Ishikawa (cell line): ENCODE measurements at regions not wholly inside any gene's neighbourhood (a gene's known extent, or its start where the extent isn't known, plus 50 kb on each side); places are given as distances from the start of the nearest gene placed in this dataset.

Experiments used
- CREB1 ChIP-seq: IDR thresholded peaks from 2 replicates; pipeline ENCODE4 v1.6.1; 2012; ENCODE audit warnings: low read depth
- EP300 ChIP-seq: IDR thresholded peaks from 2 replicates; pipeline ENCODE4 v1.6.1; 2012; ENCODE audit warnings: borderline replicate concordance
- FOXM1 ChIP-seq: IDR thresholded peaks from 2 replicates; pipeline ENCODE4 v1.6.1; 2012; ENCODE audit warnings: low read depth, borderline replicate concordance
- RAD21 ChIP-seq: IDR thresholded peaks from 2 replicates; pipeline ENCODE4 v1.6.1; 2012; ENCODE audit warnings: low read depth
- TAF1 ChIP-seq: IDR thresholded peaks from 2 replicates; pipeline ENCODE4 v1.6.1; 2012; ENCODE audit warnings: low read depth, mild to moderate bottlenecking
- TCF12 ChIP-seq: IDR thresholded peaks from 2 replicates; pipeline ENCODE4 v1.6.1; 2012; ENCODE audit warnings: low read depth
- TEAD4 ChIP-seq: IDR thresholded peaks from 2 replicates; pipeline ENCODE4 v1.6.1; 2012
- YY1 ChIP-seq: IDR thresholded peaks from 2 replicates; pipeline ENCODE4 v1.6.1; 2012; ENCODE audit warnings: low read depth
- TF ChIP-seq, protein P1 (sequence below): IDR thresholded peaks from 2 replicates; pipeline ENCODE4 v1.6.1; 2012
- TF ChIP-seq, protein P2 (sequence below): IDR thresholded peaks from 2 replicates; pipeline ENCODE4 v1.6.1; 2012; ENCODE audit warnings: low read depth, mild to moderate bottlenecking

GRCh38 chr9:99628285-99628684 is 193.4 kb upstream of the NR4A3 start:
- TF ChIP-seq TEAD4 (no peak), EP300 (no peak), RAD21 (no peak), YY1 (no peak), CREB1 (no peak), TCF12 (no peak), TAF1 (no peak), FOXM1 (no peak)
- TF ChIP-seq, protein P1, sequence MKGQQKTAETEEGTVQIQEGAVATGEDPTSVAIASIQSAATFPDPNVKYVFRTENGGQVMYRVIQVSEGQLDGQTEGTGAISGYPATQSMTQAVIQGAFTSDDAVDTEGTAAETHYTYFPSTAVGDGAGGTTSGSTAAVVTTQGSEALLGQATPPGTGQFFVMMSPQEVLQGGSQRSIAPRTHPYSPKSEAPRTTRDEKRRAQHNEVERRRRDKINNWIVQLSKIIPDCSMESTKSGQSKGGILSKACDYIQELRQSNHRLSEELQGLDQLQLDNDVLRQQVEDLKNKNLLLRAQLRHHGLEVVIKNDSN = no peak
- TF ChIP-seq, protein P2, sequence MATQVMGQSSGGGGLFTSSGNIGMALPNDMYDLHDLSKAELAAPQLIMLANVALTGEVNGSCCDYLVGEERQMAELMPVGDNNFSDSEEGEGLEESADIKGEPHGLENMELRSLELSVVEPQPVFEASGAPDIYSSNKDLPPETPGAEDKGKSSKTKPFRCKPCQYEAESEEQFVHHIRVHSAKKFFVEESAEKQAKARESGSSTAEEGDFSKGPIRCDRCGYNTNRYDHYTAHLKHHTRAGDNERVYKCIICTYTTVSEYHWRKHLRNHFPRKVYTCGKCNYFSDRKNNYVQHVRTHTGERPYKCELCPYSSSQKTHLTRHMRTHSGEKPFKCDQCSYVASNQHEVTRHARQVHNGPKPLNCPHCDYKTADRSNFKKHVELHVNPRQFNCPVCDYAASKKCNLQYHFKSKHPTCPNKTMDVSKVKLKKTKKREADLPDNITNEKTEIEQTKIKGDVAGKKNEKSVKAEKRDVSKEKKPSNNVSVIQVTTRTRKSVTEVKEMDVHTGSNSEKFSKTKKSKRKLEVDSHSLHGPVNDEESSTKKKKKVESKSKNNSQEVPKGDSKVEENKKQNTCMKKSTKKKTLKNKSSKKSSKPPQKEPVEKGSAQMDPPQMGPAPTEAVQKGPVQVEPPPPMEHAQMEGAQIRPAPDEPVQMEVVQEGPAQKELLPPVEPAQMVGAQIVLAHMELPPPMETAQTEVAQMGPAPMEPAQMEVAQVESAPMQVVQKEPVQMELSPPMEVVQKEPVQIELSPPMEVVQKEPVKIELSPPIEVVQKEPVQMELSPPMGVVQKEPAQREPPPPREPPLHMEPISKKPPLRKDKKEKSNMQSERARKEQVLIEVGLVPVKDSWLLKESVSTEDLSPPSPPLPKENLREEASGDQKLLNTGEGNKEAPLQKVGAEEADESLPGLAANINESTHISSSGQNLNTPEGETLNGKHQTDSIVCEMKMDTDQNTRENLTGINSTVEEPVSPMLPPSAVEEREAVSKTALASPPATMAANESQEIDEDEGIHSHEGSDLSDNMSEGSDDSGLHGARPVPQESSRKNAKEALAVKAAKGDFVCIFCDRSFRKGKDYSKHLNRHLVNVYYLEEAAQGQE = no peak
